Right lobe of liver (tissue), 4 donors: ENCODE measurements at regions not wholly inside any gene's neighbourhood (a gene's known extent, or its start where the extent isn't known, plus 50 kb on each side); places are given as distances from the start of the nearest gene placed in this dataset.

ENCODE experiments used
- POLR2A ChIP-seq: fragments of 450-650 bp; IDR thresholded peaks from one replicate; pipeline ENCODE4 v1.6.1; 2017; ENCODE audit warnings: antibody characterized with exemption, mild to moderate bottlenecking
- TF ChIP-seq, protein P1 (sequence below), 4 donors: fragments of 200-600 bp in 3 of 4; fragments of 450-650 bp in 1 of 4; IDR thresholded peaks; one replicate each; pipeline versions ENCODE4 v1.5.1 to v1.8.0; 2016 to 2022; ENCODE audit warnings: antibody characterized with exemption in 4 of 4, mild to moderate bottlenecking in 2 of 4
- donor health status: DM: no; HTN: no; CAD: no.
- donor health status: DM: no; HTN: no; CAD: no.
- donor health status: DM: no; HTN: yes; CAD: no.

DNA sequence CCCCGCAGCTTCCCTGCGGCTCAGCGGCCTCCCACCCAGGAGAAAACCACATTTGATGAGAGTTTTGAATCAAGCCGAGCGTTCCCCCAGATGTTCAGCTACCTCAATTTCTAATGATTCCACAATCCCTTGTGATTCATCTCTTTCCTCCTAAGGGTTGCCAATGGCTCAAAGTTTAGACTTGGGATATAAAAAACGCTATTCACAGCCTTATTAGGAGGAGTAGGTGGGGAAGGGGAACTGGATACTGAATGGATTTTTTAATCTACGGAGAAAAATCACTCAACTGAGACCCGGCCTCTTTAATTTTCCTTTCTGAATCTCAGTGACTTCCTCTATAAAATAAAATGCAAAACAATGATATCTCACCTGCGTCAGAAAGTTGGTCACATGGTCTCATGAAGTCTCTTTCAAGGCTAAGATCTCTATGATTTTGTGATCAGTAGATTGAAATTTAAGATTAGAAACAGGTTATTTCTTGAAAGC is 192.6 kb upstream of the TCF4 start:
- TF ChIP-seq, protein P1, sequence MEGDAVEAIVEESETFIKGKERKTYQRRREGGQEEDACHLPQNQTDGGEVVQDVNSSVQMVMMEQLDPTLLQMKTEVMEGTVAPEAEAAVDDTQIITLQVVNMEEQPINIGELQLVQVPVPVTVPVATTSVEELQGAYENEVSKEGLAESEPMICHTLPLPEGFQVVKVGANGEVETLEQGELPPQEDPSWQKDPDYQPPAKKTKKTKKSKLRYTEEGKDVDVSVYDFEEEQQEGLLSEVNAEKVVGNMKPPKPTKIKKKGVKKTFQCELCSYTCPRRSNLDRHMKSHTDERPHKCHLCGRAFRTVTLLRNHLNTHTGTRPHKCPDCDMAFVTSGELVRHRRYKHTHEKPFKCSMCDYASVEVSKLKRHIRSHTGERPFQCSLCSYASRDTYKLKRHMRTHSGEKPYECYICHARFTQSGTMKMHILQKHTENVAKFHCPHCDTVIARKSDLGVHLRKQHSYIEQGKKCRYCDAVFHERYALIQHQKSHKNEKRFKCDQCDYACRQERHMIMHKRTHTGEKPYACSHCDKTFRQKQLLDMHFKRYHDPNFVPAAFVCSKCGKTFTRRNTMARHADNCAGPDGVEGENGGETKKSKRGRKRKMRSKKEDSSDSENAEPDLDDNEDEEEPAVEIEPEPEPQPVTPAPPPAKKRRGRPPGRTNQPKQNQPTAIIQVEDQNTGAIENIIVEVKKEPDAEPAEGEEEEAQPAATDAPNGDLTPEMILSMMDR (IDR thresholded peaks at IDR 0.05), result no peak
- no peak for TF ChIP-seq POLR2A
